PC-9 (cell line): ENCODE measurements at regions not wholly inside any gene's neighbourhood (a gene's known extent, or its start where the extent isn't known, plus 50 kb on each side); places are given as distances from the start of the nearest gene placed in this dataset.

Experiments used
- BruUV-seq: library from RNA; stranded (reverse); fragments of 400-500 nt; replicated peaks from 2 replicates; lab custom pipeline; 2021; lab: Mats Ljungman, UMichigan
- CTCF ChIA-PET: fragments of 300-600 bp; sonication (Branson Sonifier 250); formaldehyde crosslinking; loops from one replicate; lab custom pipeline; 2022; ENCODE audit warnings: antibody characterized with exemption; lab: Charles Lee
- POLR2A ChIA-PET: fragments of 300-600 bp; sonication (Branson Sonifier 250); formaldehyde crosslinking; loops from one replicate; lab custom pipeline; 2022; ENCODE audit warnings: antibody characterized with exemption; ENCODE audit not compliant: unreplicated experiment; lab: Charles Lee
- DNase-seq, 2 experiments: peaks; one replicate each; pipeline versions ENCODE4 v3.0.0 to v3.0.0-alpha.2; 2015 to 2022; ENCODE audit warnings: mixed read lengths in 1 of 2
- H2AFZ ChIP-seq: fragments of 200-600 bp; sonication (generic); 2 replicates; pipeline ENCODE4 v1.8.1; 2017; ENCODE audit warnings: antibody characterized with exemption
- H3F3A ChIP-seq: fragments of 200-600 bp; sonication (generic); 2 replicates; pipeline ENCODE4 v1.8.1; 2017; ENCODE audit warnings: antibody characterized with exemption, mild to moderate bottlenecking, low read depth; ENCODE audit not compliant: insufficient read depth
- H3K27ac ChIP-seq: fragments of 200-600 bp; sonication (generic); 2 replicates; pipeline ENCODE4 v1.6.1; 2016; ENCODE audit warnings: mixed run types
- H3K27me3 ChIP-seq: fragments of 200-600 bp; sonication (generic); 2 replicates; pipeline ENCODE4 v1.6.1; 2016; ENCODE audit warnings: low read depth, mixed run types; ENCODE audit not compliant: insufficient read depth
- H3K36me3 ChIP-seq: fragments of 200-600 bp; sonication (generic); 2 replicates; pipeline ENCODE4 v1.6.1; 2016; ENCODE audit warnings: low read depth, mixed run types
- H3K4me1 ChIP-seq: fragments of 200-600 bp; sonication (generic); replicated peaks from 2 replicates; pipeline ENCODE4 v1.6.1; 2016; ENCODE audit warnings: mixed run types; ENCODE audit not compliant: insufficient read depth
- H3K4me2 ChIP-seq: fragments of 200-600 bp; sonication (generic); 2 replicates; pipeline ENCODE4 v1.6.1; 2017; ENCODE audit warnings: mixed run types
- H3K4me3 ChIP-seq: fragments of 200-600 bp; sonication (generic); 2 replicates; pipeline ENCODE4 v1.6.1; 2016; ENCODE audit warnings: mixed run types
- H3K79me2 ChIP-seq: fragments of 200-600 bp; sonication (generic); 2 replicates; pipeline ENCODE4 v1.6.1; 2017; ENCODE audit warnings: low read depth, mixed run types
- H3K9me2 ChIP-seq: fragments of 200-600 bp; sonication (generic); 2 replicates; pipeline ENCODE4 v1.8.1; 2017; ENCODE audit warnings: mild to moderate bottlenecking; ENCODE audit not compliant: insufficient read depth
- H3K9me3 ChIP-seq: fragments of 200-600 bp; sonication (generic); 2 replicates; pipeline ENCODE4 v1.8.1; 2016; ENCODE audit warnings: low read depth; ENCODE audit not compliant: insufficient read depth
- H4K20me1 ChIP-seq: fragments of 200-600 bp; sonication (generic); 2 replicates; pipeline ENCODE4 v1.8.1; 2017; ENCODE audit not compliant: insufficient read depth
- EZH2 ChIP-seq: fragments of 200-600 bp; sonication (generic); IDR thresholded peaks from 2 replicates; pipeline ENCODE4 v1.8.0; 2017; ENCODE audit warnings: antibody characterized with exemption, low read depth
- intact Hi-C: fragments of 100-400 bp; cut with micrococcal nuclease; formaldehyde crosslinking; loops from one replicate; pipeline ENCODE4 v1.10.0; 2022; ENCODE audit not compliant: unreplicated experiment
- TF ChIP-seq, protein P1 (sequence below): fragments of 200-600 bp; sonication (generic); conservative IDR thresholded peaks from 2 replicates; pipeline ENCODE4 v1.6.1; 2017; ENCODE audit warnings: mixed run types, antibody characterized with exemption, mild to moderate bottlenecking, moderate library complexity

DNA sequence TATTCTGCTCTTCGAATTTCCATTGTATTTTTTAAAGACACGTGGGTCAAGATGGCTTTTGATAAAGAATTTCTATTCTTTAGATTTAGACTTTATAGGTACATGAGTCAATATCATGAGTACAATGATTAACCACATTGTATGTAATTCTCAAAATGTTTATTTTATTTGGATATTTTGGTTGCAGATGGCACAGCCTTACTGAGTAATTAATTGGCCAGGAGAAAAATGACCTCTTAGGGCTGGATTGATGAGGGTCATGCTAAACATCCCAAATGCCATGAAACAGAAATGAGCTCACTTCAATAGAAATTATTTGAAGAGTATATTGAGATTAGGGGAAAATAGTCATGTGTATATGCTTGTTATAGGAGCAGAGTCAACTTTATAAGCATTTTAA is 131.2 kb upstream of the CCN2 start:
- H3K27ac ChIP-seq: no peak overlapping the region
- H3K36me3 ChIP-seq: no peaks in the 10 kb centered on the region
- DNase-seq: no peak
- no peak overlapping the region for H3K4me3 ChIP-seq
- no peaks in the 10 kb centered on the region for H3K9me2 ChIP-seq
- no peaks in the 10 kb centered on the region for H3F3A ChIP-seq
- no peaks in the 10 kb centered on the region for H4K20me1 ChIP-seq
- no peaks in the 10 kb centered on the region for H3K27me3 ChIP-seq
- ChIA-PET POLR2A (no interaction called here), CTCF (no interaction called here)
- H3K4me2 ChIP-seq: no peak overlapping the region
- H3K4me1 ChIP-seq: 0 out of 2 replicates have a peak, but pooled peaks cover 10% of the 10 kb centered on the region
- intact Hi-C loops: no loop called here
- BruUV-seq: no TSS peak
- H3K79me2 ChIP-seq: no peaks in the 10 kb centered on the region
- no peak overlapping the region for H2AFZ ChIP-seq
- no peaks in the 10 kb centered on the region for H3K9me3 ChIP-seq
- TF ChIP-seq, protein P1, sequence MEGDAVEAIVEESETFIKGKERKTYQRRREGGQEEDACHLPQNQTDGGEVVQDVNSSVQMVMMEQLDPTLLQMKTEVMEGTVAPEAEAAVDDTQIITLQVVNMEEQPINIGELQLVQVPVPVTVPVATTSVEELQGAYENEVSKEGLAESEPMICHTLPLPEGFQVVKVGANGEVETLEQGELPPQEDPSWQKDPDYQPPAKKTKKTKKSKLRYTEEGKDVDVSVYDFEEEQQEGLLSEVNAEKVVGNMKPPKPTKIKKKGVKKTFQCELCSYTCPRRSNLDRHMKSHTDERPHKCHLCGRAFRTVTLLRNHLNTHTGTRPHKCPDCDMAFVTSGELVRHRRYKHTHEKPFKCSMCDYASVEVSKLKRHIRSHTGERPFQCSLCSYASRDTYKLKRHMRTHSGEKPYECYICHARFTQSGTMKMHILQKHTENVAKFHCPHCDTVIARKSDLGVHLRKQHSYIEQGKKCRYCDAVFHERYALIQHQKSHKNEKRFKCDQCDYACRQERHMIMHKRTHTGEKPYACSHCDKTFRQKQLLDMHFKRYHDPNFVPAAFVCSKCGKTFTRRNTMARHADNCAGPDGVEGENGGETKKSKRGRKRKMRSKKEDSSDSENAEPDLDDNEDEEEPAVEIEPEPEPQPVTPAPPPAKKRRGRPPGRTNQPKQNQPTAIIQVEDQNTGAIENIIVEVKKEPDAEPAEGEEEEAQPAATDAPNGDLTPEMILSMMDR: no peak
- TF ChIP-seq EZH2: no peak

DNA sequence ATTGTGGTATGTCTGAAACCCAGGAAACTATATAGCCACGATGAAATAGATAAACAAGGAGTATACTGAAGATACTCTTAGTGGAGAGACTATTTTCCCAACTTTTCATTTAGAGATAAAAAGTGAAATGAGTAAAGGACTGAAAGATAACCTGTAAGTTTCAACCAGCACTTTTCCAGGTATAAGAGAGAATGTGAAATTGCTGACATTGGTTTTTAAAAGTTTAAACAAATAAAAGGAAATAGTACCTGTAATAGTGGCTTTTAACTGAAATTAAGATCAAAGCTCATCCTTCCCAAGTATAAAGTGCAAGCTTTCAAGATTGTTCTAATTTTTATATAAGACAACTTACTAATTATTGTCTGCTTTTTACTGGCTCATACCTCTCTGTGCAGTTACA is 130.2 kb upstream of the CCN2 start:
- Histone ChIP-seq H3K27ac (no peak overlapping the region), H2AFZ (no peak overlapping the region; the same call in 1 of the 2 replicates), H3K9me2 (no peaks in the 10 kb centered on the region), H3K79me2 (no peaks in the 10 kb centered on the region), H3F3A (no peaks in the 10 kb centered on the region), H3K9me3 (no peaks in the 10 kb centered on the region), H3K27me3 (no peaks in the 10 kb centered on the region), H4K20me1 (no peaks in the 10 kb centered on the region), H3K4me3 (no peak overlapping the region), H3K4me1 (0 out of 2 replicates have a peak, but pooled peaks cover 10% of the 10 kb centered on the region), H3K4me2 (no peak overlapping the region), H3K36me3 (no peaks in the 10 kb centered on the region)
- POLR2A ChIA-PET: interaction anchor here (0.6 kb wide), 1 partner anchor 411 kb away, joined by 6 read pairs; no protein-coding TSS in a partner anchor
- intact Hi-C loops: no loop called here
- TF ChIP-seq, protein P1: no peak
- TF ChIP-seq EZH2: no peak
- DNase-seq: no peak
- CTCF ChIA-PET: no interaction called here
- BruUV-seq: no TSS peak

DNA sequence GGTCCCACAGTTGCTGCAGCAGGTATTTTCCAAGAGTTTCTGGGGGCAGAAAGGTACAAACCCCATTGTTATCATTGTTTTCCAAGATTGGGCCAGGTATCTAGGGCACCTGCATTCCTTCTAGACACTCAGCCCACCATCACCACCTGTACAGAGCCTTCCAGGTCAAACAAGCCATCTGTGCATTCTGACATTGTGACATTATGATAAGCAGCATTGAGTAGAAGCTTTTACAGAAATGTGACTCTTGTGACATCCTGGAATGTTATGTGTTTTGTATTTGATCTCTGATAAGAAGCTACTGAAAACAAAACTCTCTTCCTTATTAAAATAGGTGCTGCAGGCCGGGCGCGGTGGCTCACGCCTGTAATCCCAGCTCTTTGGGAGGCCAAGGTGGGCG is 128.1 kb upstream of the CCN2 start:
- Histone ChIP-seq H3K4me2 (no peak overlapping the region), H3K4me1 (no peaks in the 10 kb centered on the region), H3K79me2 (no peaks in the 10 kb centered on the region), H3K27me3 (no peaks in the 10 kb centered on the region), H3K4me3 (no peak overlapping the region), H3K27ac (no peak overlapping the region), H2AFZ (no peak overlapping the region), H3K36me3 (no peaks in the 10 kb centered on the region), H3K9me2 (no peaks in the 10 kb centered on the region), H3F3A (no peaks in the 10 kb centered on the region), H4K20me1 (no peaks in the 10 kb centered on the region), H3K9me3 (no peaks in the 10 kb centered on the region)
- DNase-seq: no peak
- ChIA-PET CTCF (no interaction called here), POLR2A (no interaction called here)
- BruUV-seq: no TSS peak
- TF ChIP-seq, protein P1: no peak
- TF ChIP-seq EZH2: no peak
- intact Hi-C loops: no loop called here
